H9 (cell line): ENCODE measurements at regions not wholly inside any gene's neighbourhood (a gene's known extent, or its start where the extent isn't known, plus 50 kb on each side); places are given as distances from the start of the nearest gene placed in this dataset.

Experiments
- DNase-seq: peaks from one replicate; pipeline ENCODE4 v3.0.0-alpha.2; 2017
- H2AFZ ChIP-seq: one replicate; pipeline ENCODE4 v1.6.1; 2013; ENCODE audit warnings: mild to moderate bottlenecking, low read length, control low read depth, moderate library complexity
- H2AK5ac ChIP-seq: 2 replicates; pipeline ENCODE4 v1.6.1; 2013; ENCODE audit warnings: low read length, control low read depth, mixed read lengths; ENCODE audit not compliant: insufficient read length
- H2BK120ac ChIP-seq: one replicate; pipeline ENCODE4 v1.6.1; 2013; ENCODE audit warnings: low read depth, mild to moderate bottlenecking, low read length, control low read depth, inconsistent platforms; ENCODE audit not compliant: poor library complexity, severe bottlenecking
- H2BK12ac ChIP-seq: 2 replicates; pipeline ENCODE4 v1.6.1; 2013; ENCODE audit warnings: low read length, control low read depth, mixed read lengths, low read depth; ENCODE audit not compliant: insufficient read length
- H2BK15ac ChIP-seq: 2 replicates; pipeline ENCODE4 v1.6.1; 2013; ENCODE audit warnings: low read depth, low read length, control low read depth
- H2BK20ac ChIP-seq: one replicate; pipeline ENCODE4 v1.6.1; 2013; ENCODE audit warnings: low read depth, mild to moderate bottlenecking, low read length, control low read depth, inconsistent platforms; ENCODE audit not compliant: poor library complexity, severe bottlenecking
- H2BK5ac ChIP-seq: 2 replicates; pipeline ENCODE4 v1.6.1; 2013; ENCODE audit warnings: low read length, control low read depth, mixed read lengths; ENCODE audit not compliant: insufficient read length
- H3K14ac ChIP-seq: 2 replicates; pipeline ENCODE4 v1.6.1; 2013; ENCODE audit warnings: low read length, control low read depth; ENCODE audit not compliant: insufficient read depth
- H3K18ac ChIP-seq: 2 replicates; pipeline ENCODE4 v1.6.1; 2013; ENCODE audit warnings: low read depth, mild to moderate bottlenecking, mixed read lengths, low read length, control low read depth; ENCODE audit not compliant: insufficient read length
- H3K23ac ChIP-seq: 2 replicates; pipeline ENCODE4 v1.6.1; 2013; ENCODE audit warnings: low read length, control low read depth, mixed read lengths, low read depth; ENCODE audit not compliant: insufficient read length
- H3K23me2 ChIP-seq: 2 replicates; pipeline ENCODE4 v1.6.1; 2013; ENCODE audit warnings: low read depth, mild to moderate bottlenecking, mixed read lengths, low read length, control low read depth; ENCODE audit not compliant: insufficient read length, poor library complexity, severe bottlenecking
- H3K27ac ChIP-seq: 2 replicates; pipeline ENCODE4 v1.5.1; 2013; ENCODE audit warnings: low read length, control low read depth, mixed read lengths, low read depth; ENCODE audit not compliant: insufficient read length
- H3K27me3 ChIP-seq: 2 replicates; pipeline ENCODE4 v1.6.1; 2013; ENCODE audit warnings: low read length, control low read depth, inconsistent platforms; ENCODE audit not compliant: insufficient read depth
- H3K4ac ChIP-seq: 2 replicates; pipeline ENCODE4 v1.6.1; 2013; ENCODE audit warnings: low read depth, mild to moderate bottlenecking, control low read depth, inconsistent platforms, low read length, moderate library complexity
- H3K4me1 ChIP-seq: 2 replicates; pipeline ENCODE4 v1.6.1; 2013; ENCODE audit warnings: low read length, control low read depth, inconsistent platforms; ENCODE audit not compliant: insufficient read depth
- H3K4me2 ChIP-seq: 2 replicates; pipeline ENCODE4 v1.6.1; 2013; ENCODE audit warnings: low read length, control low read depth, mixed read lengths; ENCODE audit not compliant: insufficient read length, insufficient read depth
- H3K56ac ChIP-seq: 2 replicates; pipeline ENCODE4 v1.6.1; 2013; ENCODE audit warnings: low read depth, mild to moderate bottlenecking, mixed read lengths, low read length, control low read depth; ENCODE audit not compliant: insufficient read length
- H3K79me1 ChIP-seq: 2 replicates; pipeline ENCODE4 v1.6.1; 2013; ENCODE audit warnings: low read depth, mild to moderate bottlenecking, moderate library complexity, low read length, control low read depth, inconsistent platforms; ENCODE audit not compliant: insufficient read depth, poor library complexity, severe bottlenecking
- H3K79me2 ChIP-seq: 2 replicates; pipeline ENCODE4 v1.6.1; 2013; ENCODE audit warnings: low read length, control low read depth, inconsistent platforms; ENCODE audit not compliant: insufficient read depth
- H3K9ac ChIP-seq: 2 replicates; pipeline ENCODE4 v1.6.1; 2013; ENCODE audit warnings: low read length, control low read depth, mixed read lengths; ENCODE audit not compliant: insufficient read length; ENCODE audit errors: extremely low read depth
- H3K9me3 ChIP-seq: one replicate; pipeline ENCODE4 v1.6.1; 2013; ENCODE audit warnings: low read depth, low read length, inconsistent platforms; ENCODE audit not compliant: control insufficient read depth
- H3T11ph ChIP-seq: one replicate; pipeline ENCODE4 v1.6.1; 2013; ENCODE audit warnings: mild to moderate bottlenecking, low read length, control low read depth, inconsistent platforms
- H4K20me1 ChIP-seq: one replicate; pipeline ENCODE4 v1.6.1; 2013; ENCODE audit not compliant: control insufficient read depth, insufficient read length, insufficient read depth
- H4K5ac ChIP-seq: 2 replicates; pipeline ENCODE4 v1.6.1; 2013; ENCODE audit warnings: low read depth, mild to moderate bottlenecking, mixed read lengths, low read length, control low read depth; ENCODE audit not compliant: insufficient read length
- H4K8ac ChIP-seq: replicated peaks from 2 replicates; pipeline ENCODE4 v1.6.1; 2013; ENCODE audit warnings: low read length, control low read depth, mixed read lengths, low read depth; ENCODE audit not compliant: insufficient read length
- H4K91ac ChIP-seq: 2 replicates; pipeline ENCODE4 v1.6.1; 2013; ENCODE audit warnings: low read depth, mild to moderate bottlenecking, moderate library complexity, mixed read lengths, low read length, control low read depth; ENCODE audit not compliant: insufficient read length
- H3K27ac Mint-ChIP-seq, 3 experiments: 2 replicates in 2 of 3; 3 replicates in 1 of 3; pipeline ENCODE4 v1.8.0; 2020 to 2021; ENCODE audit warnings: mixed read lengths in 3 of 3, mild to moderate bottlenecking in 1 of 3, moderate library complexity in 1 of 3
- H3K27me3 Mint-ChIP-seq: 2 replicates; pipeline ENCODE4 v1.8.0; 2021; ENCODE audit warnings: low read depth, mild to moderate bottlenecking, moderate library complexity, mixed read lengths
- H3K36me3 Mint-ChIP-seq, 3 experiments: 2 replicates in 2 of 3; 3 replicates in 1 of 3; pipeline ENCODE4 v1.8.0; 2020 to 2021; ENCODE audit warnings: low read depth in 3 of 3, mixed read lengths in 3 of 3; ENCODE audit not compliant: insufficient read depth in 1 of 3
- H3K4me1 Mint-ChIP-seq, 2 experiments: 2 replicates each; pipeline ENCODE4 v1.8.0; 2020; ENCODE audit warnings: mixed read lengths in 2 of 2
- H3K4me3 Mint-ChIP-seq, 2 experiments: 2 replicates in 1 of 2; 3 replicates in 1 of 2; pipeline ENCODE4 v1.8.0; 2020 to 2021; ENCODE audit warnings: mild to moderate bottlenecking in 2 of 2, mixed read lengths in 2 of 2, moderate library complexity in 1 of 2
- H3K9me3 Mint-ChIP-seq, 2 experiments: 2 replicates in 1 of 2; 3 replicates in 1 of 2; pipeline ENCODE4 v1.8.0; 2020; ENCODE audit warnings: mild to moderate bottlenecking in 2 of 2, mixed read lengths in 2 of 2, moderate library complexity in 1 of 2
- WGBS: extraction: QIAGEN DNeasy Blood & Tissue Kit; methylation state at CpG from one replicate; pipeline ENCODE4 v1.1.7; 2013; ENCODE audit warnings: missing lambda C conversion rate, low lambda C conversion rate, mixed read lengths; ENCODE audit not compliant: insufficient read length; ENCODE audit errors: extremely low coverage; 5-methylcytosine and 5-hydroxymethylcytosine counted together
- TF ChIP-seq, protein P1 (sequence below): fragments of 200-600 bp; sonication (generic); conservative IDR thresholded peaks from 3 replicates; pipeline ENCODE4 v1.8.0; 2021; ENCODE audit warnings: antibody characterized with exemption, mild to moderate bottlenecking

DNA sequence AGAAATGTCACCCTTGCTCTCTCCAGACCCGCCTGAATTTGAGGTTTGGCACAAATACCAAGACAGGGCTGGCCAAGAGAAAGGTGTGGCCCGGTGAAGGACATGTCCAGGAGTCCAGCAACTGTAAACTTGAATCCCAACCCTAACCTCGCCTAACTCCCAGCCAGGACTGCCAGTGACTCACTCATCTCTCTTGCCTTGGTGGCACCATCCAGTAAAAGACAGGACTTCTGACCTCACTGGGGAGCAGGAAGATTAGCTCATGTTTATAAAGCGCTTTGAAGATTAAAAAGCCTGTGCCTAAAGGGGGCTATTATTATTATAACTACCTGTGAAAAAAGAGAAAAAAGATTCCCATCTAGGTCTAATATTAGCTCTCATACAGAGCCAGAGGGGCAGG is 335.3 kb downstream of the SOX9 start:
- H2BK15ac ChIP-seq, result no peak overlapping the region
- H3K4me1 ChIP-seq, result no peaks in the 10 kb centered on the region; the same call in 1 of the 2 replicates
- no peak overlapping the region for H2BK12ac ChIP-seq
- H2BK120ac ChIP-seq, result no peak overlapping the region
- H3K27ac ChIP-seq, result no peak overlapping the region
- no peak overlapping the region for H3K23ac ChIP-seq
- H4K8ac ChIP-seq, result no peak overlapping the region
- no peak overlapping the region for H3K14ac ChIP-seq
- TF ChIP-seq, protein P1, sequence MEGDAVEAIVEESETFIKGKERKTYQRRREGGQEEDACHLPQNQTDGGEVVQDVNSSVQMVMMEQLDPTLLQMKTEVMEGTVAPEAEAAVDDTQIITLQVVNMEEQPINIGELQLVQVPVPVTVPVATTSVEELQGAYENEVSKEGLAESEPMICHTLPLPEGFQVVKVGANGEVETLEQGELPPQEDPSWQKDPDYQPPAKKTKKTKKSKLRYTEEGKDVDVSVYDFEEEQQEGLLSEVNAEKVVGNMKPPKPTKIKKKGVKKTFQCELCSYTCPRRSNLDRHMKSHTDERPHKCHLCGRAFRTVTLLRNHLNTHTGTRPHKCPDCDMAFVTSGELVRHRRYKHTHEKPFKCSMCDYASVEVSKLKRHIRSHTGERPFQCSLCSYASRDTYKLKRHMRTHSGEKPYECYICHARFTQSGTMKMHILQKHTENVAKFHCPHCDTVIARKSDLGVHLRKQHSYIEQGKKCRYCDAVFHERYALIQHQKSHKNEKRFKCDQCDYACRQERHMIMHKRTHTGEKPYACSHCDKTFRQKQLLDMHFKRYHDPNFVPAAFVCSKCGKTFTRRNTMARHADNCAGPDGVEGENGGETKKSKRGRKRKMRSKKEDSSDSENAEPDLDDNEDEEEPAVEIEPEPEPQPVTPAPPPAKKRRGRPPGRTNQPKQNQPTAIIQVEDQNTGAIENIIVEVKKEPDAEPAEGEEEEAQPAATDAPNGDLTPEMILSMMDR, result no peak
- H3K9ac ChIP-seq, result no peak overlapping the region
- no peaks in the 10 kb centered on the region for H4K20me1 ChIP-seq
- H3K27me3 Mint-ChIP-seq, result no peaks in the 10 kb centered on the region; the same call in 1 of the 2 replicates
- H3K79me1 ChIP-seq, result no peaks in the 10 kb centered on the region
- H3K36me3 Mint-ChIP-seq, result no peaks in the 10 kb centered on the region; a peak in 1 of 7 replicates
- DNase-seq, result no peak
- H3K79me2 ChIP-seq, result no peaks in the 10 kb centered on the region
- WGBS, result no CpG with 5 or more reads among the region's 4 CpGs
- no peak overlapping the region for H3K18ac ChIP-seq
- no peak overlapping the region for H2AFZ ChIP-seq
- H3K56ac ChIP-seq, result no peak overlapping the region
- H4K5ac ChIP-seq, result no peak overlapping the region
- H2BK20ac ChIP-seq, result no peak overlapping the region
- H3K4me2 ChIP-seq, result no peak overlapping the region
- H3T11ph ChIP-seq, result no peak overlapping the region
- no peak overlapping the region for H2AK5ac ChIP-seq
- H3K27ac Mint-ChIP-seq, result no peak overlapping the region
- no peak overlapping the region for H4K91ac ChIP-seq
- H3K23me2 ChIP-seq, result no peaks in the 10 kb centered on the region
- no peak overlapping the region for H2BK5ac ChIP-seq
- H3K4me1 Mint-ChIP-seq, result peaks cover 21 to 30% of the 10 kb centered on the region in 2 experiments
- peaks cover 0 to 4% of the 10 kb centered on the region in 2 experiments; a peak in 1 of 5 replicates for H3K9me3 Mint-ChIP-seq
- no peaks in the 10 kb centered on the region for H3K9me3 ChIP-seq
- no peak overlapping the region for H3K4me3 Mint-ChIP-seq
- no peak overlapping the region for H3K4ac ChIP-seq
- H3K27me3 ChIP-seq, result no peaks in the 10 kb centered on the region
